Endodermal cell (in vitro differentiated cells): ENCODE measurements at regions not wholly inside any gene's neighbourhood (a gene's known extent, or its start where the extent isn't known, plus 50 kb on each side); places are given as distances from the start of the nearest gene placed in this dataset.

Experiments used
- DNase-seq: peaks from one replicate; pipeline ENCODE4 v3.0.0-alpha.2; 2017
- H3K27ac ChIP-seq: 2 replicates; pipeline ENCODE4 v1.5.1; 2013; ENCODE audit warnings: mild to moderate bottlenecking, low read depth, low read length, moderate library complexity
- H3K27me3 ChIP-seq: 2 replicates; pipeline ENCODE4 v1.6.1; 2013; ENCODE audit warnings: mild to moderate bottlenecking, low read length, moderate library complexity; ENCODE audit not compliant: insufficient read depth, control insufficient read depth, poor library complexity, severe bottlenecking
- H3K36me3 ChIP-seq: 2 replicates; pipeline ENCODE4 v1.7.0; 2013; ENCODE audit warnings: mild to moderate bottlenecking, low read length, moderate library complexity; ENCODE audit not compliant: control insufficient read depth, insufficient read depth
- H3K4me1 ChIP-seq: one replicate; pipeline ENCODE4 v1.7.0; 2013; ENCODE audit warnings: low read length; ENCODE audit not compliant: control insufficient read depth, insufficient read depth
- H3K4me3 ChIP-seq: 2 replicates; pipeline ENCODE4 v1.5.1; 2013; ENCODE audit warnings: mild to moderate bottlenecking, low read length, moderate library complexity
- H3K9ac ChIP-seq: 2 replicates; pipeline ENCODE4 v1.6.1; 2013; ENCODE audit warnings: mild to moderate bottlenecking, low read length, moderate library complexity; ENCODE audit not compliant: poor library complexity, severe bottlenecking; ENCODE audit errors: extremely low read depth
- H3K9me3 ChIP-seq: 2 replicates; pipeline ENCODE4 v1.6.1; 2013; ENCODE audit warnings: mild to moderate bottlenecking, low read length, moderate library complexity; ENCODE audit not compliant: control insufficient read depth
- H3K27ac Mint-ChIP-seq: 2 replicates; pipeline ENCODE4 v1.8.0; 2020; ENCODE audit warnings: mixed read lengths
- H3K27me3 Mint-ChIP-seq: 2 replicates; pipeline ENCODE4 v1.8.0; 2021; ENCODE audit warnings: mild to moderate bottlenecking, mixed read lengths; ENCODE audit not compliant: insufficient read depth
- H3K36me3 Mint-ChIP-seq: 2 replicates; pipeline ENCODE4 v1.8.0; 2020; ENCODE audit warnings: low read depth, mixed read lengths
- H3K4me1 Mint-ChIP-seq: 2 replicates; pipeline ENCODE4 v1.8.0; 2020; ENCODE audit warnings: mixed read lengths
- H3K4me3 Mint-ChIP-seq: 2 replicates; pipeline ENCODE4 v1.8.0; 2020; ENCODE audit warnings: mild to moderate bottlenecking, moderate library complexity, mixed read lengths
- H3K9me3 Mint-ChIP-seq: 2 replicates; pipeline ENCODE4 v1.8.0; 2020; ENCODE audit warnings: mild to moderate bottlenecking, mixed read lengths
- CTCF ChIP-seq: fragments of 200-600 bp; sonication (generic); conservative IDR thresholded peaks from 2 replicates; pipeline ENCODE4 v1.5.0; 2021; ENCODE audit warnings: antibody characterized with exemption, mild to moderate bottlenecking
- WGBS, 2 experiments: methylation state at CpG; one replicate each; pipeline versions ENCODE4 v1.1.5 to v1.1.7; 2013; ENCODE audit warnings: missing lambda C conversion rate in 2 of 2, mixed read lengths in 1 of 2; ENCODE audit not compliant: insufficient coverage in 1 of 2, insufficient read length in 1 of 2; 5-methylcytosine and 5-hydroxymethylcytosine counted together

GRCh38 chr2:16398486-16399043 lies 267.1 kb downstream of the CYRIA start:
- H3K4me3 Mint-ChIP-seq, result no peak overlapping the region
- H3K27ac Mint-ChIP-seq, result no peak overlapping the region
- H3K9me3 Mint-ChIP-seq, result no peaks in the 10 kb centered on the region

GRCh38 chr2:16397681-16398475 lies 267.8 kb downstream of the CYRIA start:
- no peak for TF ChIP-seq CTCF
- Mint-ChIP-seq H3K4me1 (no peaks in the 10 kb centered on the region), H3K9me3 (no peaks in the 10 kb centered on the region), H3K27me3 (no peaks in the 10 kb centered on the region), H3K36me3 (no peaks in the 10 kb centered on the region), H3K27ac (no peak overlapping the region), H3K4me3 (no peak overlapping the region)
- no peaks in the 10 kb centered on the region for H3K36me3 ChIP-seq
- H3K9me3 ChIP-seq, result no peaks in the 10 kb centered on the region
- no peak for DNase-seq
- WGBS, 2 experiments, result 91 to 96% methylated on average over 5 to 6 of the region's 6 CpGs
- H3K9ac ChIP-seq, result no peak overlapping the region
- no peak overlapping the region for H3K4me3 ChIP-seq
- H3K4me1 ChIP-seq, result peaks cover 4% of the 10 kb centered on the region
- H3K27me3 ChIP-seq, result no peaks in the 10 kb centered on the region
- no peak overlapping the region for H3K27ac ChIP-seq

More at GRCh38 chr2:16398486-16399043, 267.1 kb downstream of the CYRIA start:
- H3K4me1 ChIP-seq, result peaks cover 2% of the 10 kb centered on the region
- 95 to 100% methylated on average over 1 to 2 of the region's 2 CpGs for WGBS, 2 experiments
- no peak overlapping the region for H3K27ac ChIP-seq
- no peaks in the 10 kb centered on the region for H3K36me3 Mint-ChIP-seq
- H3K9me3 ChIP-seq, result no peaks in the 10 kb centered on the region
- H3K27me3 Mint-ChIP-seq, result no peaks in the 10 kb centered on the region
- H3K36me3 ChIP-seq, result no peaks in the 10 kb centered on the region
- H3K27me3 ChIP-seq, result no peaks in the 10 kb centered on the region
- TF ChIP-seq CTCF, result no peak
- H3K9ac ChIP-seq, result no peak overlapping the region
- H3K4me1 Mint-ChIP-seq, result no peaks in the 10 kb centered on the region
- no peak for DNase-seq
- H3K4me3 ChIP-seq, result no peak overlapping the region

GRCh38 chr2:16396986-16397385 lies 268.6 kb downstream of the CYRIA start:
- H3K4me1 ChIP-seq, result peaks cover 4% of the 10 kb centered on the region
- Mint-ChIP-seq H3K36me3 (no peaks in the 10 kb centered on the region), H3K27me3 (peaks cover under 1% of the 10 kb centered on the region), H3K9me3 (no peaks in the 10 kb centered on the region), H3K4me3 (no peak overlapping the region), H3K4me1 (no peaks in the 10 kb centered on the region), H3K27ac (no peak overlapping the region)
- H3K9me3 ChIP-seq, result no peaks in the 10 kb centered on the region
- H3K9ac ChIP-seq, result no peak overlapping the region
- H3K36me3 ChIP-seq, result no peaks in the 10 kb centered on the region
- H3K4me3 ChIP-seq, result no peak overlapping the region
- 92% methylated on average over 3 of the region's 3 CpGs; no CpG with 5 or more reads in 1 of the 2 experiments for WGBS, 2 experiments
- TF ChIP-seq CTCF, result no peak
- no peak for DNase-seq
- no peak overlapping the region for H3K27ac ChIP-seq
- H3K27me3 ChIP-seq, result no peaks in the 10 kb centered on the region
